Stomach smooth muscle (tissue), 2 donors: ENCODE measurements at regions not wholly inside any gene's neighbourhood (a gene's known extent, or its start where the extent isn't known, plus 50 kb on each side); places are given as distances from the start of the nearest gene placed in this dataset.
"Not testable (repeated sequence)": the region's sequence is repeated elsewhere in the genome, so short reads cannot be mapped to it uniquely, and the experiment has no call there.

Experiments used
- H3K27ac ChIP-seq: one replicate; pipeline ENCODE4 v1.7.0; 2013; ENCODE audit warnings: mild to moderate bottlenecking, low read length, inconsistent platforms
- H3K27me3 ChIP-seq, 2 donors: one replicate each; pipeline ENCODE4 v1.7.0; 2013; ENCODE audit warnings: low read length in 2 of 2; ENCODE audit not compliant: insufficient read depth in 2 of 2, control insufficient read depth in 1 of 2
- H3K36me3 ChIP-seq, 2 donors: one replicate each; pipeline ENCODE4 v1.7.0; 2013; ENCODE audit warnings: low read length in 2 of 2; ENCODE audit not compliant: control insufficient read depth in 2 of 2, insufficient read depth in 2 of 2
- H3K4me1 ChIP-seq: one replicate; pipeline ENCODE4 v1.7.0; 2013; ENCODE audit warnings: low read length; ENCODE audit not compliant: control insufficient read depth, insufficient read depth
- H3K4me3 ChIP-seq, 2 donors: one replicate each; pipeline ENCODE4 v1.7.0; 2013; ENCODE audit warnings: low read length in 2 of 2
- H3K9ac ChIP-seq, 2 donors: one replicate each; pipeline ENCODE4 v1.7.0; 2013; ENCODE audit warnings: low read length in 2 of 2, mild to moderate bottlenecking in 1 of 2
- H3K9me3 ChIP-seq, 2 donors: one replicate each; pipeline ENCODE4 v1.7.0; 2013; ENCODE audit warnings: low read length in 2 of 2; ENCODE audit not compliant: control insufficient read depth in 2 of 2
- donor health status: healthy.
- donor health status: Pancreatic carcinoma.

GRCh38 chr5:91315701-91316100 lies 67.4 kb downstream of the ARRDC3 start:
- Histone ChIP-seq H3K9ac (no peak overlapping the region), H3K4me3 (no peak overlapping the region), H3K36me3 (no peaks in the 10 kb centered on the region), H3K4me1 (peaks cover 26% of the 10 kb centered on the region), H3K27me3 (no peaks in the 10 kb centered on the region), H3K27ac (peak overlapping the region; percentile 46), H3K9me3 (no peaks in the 10 kb centered on the region)

GRCh38 chr5:91313757-91314673 lies 69.1 kb downstream of the ARRDC3 start:
- Histone ChIP-seq H3K36me3 (no peaks in the 10 kb centered on the region), H3K4me3 (peak overlapping the region in 1 of 2 donors; percentile 59), H3K27ac (peak overlapping the region; percentile 69), H3K9me3 (no peaks in the 10 kb centered on the region), H3K9ac (peak overlapping the region in 1 of 2 donors; percentile 57), H3K4me1 (peaks cover 26% of the 10 kb centered on the region), H3K27me3 (no peaks in the 10 kb centered on the region)

GRCh38 chr5:91312698-91313097 lies 70.4 kb downstream of the ARRDC3 start:
- peak overlapping the region in 1 of 2 donors; percentile 0 for H3K4me3 ChIP-seq
- H3K9ac ChIP-seq: peak overlapping the region in 1 of 2 donors; percentile 29
- no peaks in the 10 kb centered on the region for H3K9me3 ChIP-seq
- no peaks in the 10 kb centered on the region for H3K27me3 ChIP-seq
- no peaks in the 10 kb centered on the region for H3K36me3 ChIP-seq
- H3K4me1 ChIP-seq: peaks cover 26% of the 10 kb centered on the region
- H3K27ac ChIP-seq: peak overlapping the region; percentile 69

- H3K27me3 ChIP-seq: no peaks in the 10 kb centered on the region
- no peaks in the 10 kb centered on the region for H3K9me3 ChIP-seq
- H3K36me3 ChIP-seq: no peaks in the 10 kb centered on the region
- H3K4me3 ChIP-seq: peak overlapping the region in 1 of 2 donors; percentile 31
- H3K27ac ChIP-seq: peak overlapping the region; percentile 69
- H3K4me1 ChIP-seq: peaks cover 26% of the 10 kb centered on the region
- H3K9ac ChIP-seq: peak overlapping the region; percentile 29 to 55
Measured at GRCh38 chr5:91311697-91312501, 71.2 kb downstream of the ARRDC3 start.

- Histone ChIP-seq H3K4me1 (peaks cover 24% of the 10 kb centered on the region), H3K27ac (peak overlapping the region; percentile 69), H3K27me3 (no peaks in the 10 kb centered on the region), H3K9ac (peak overlapping the region; percentile 29 to 58), H3K9me3 (no peaks in the 10 kb centered on the region), H3K36me3 (no peaks in the 10 kb centered on the region), H3K4me3 (peak overlapping the region in 1 of 2 donors; percentile 31)
Measured at GRCh38 chr5:91311168-91311696, 71.9 kb downstream of the ARRDC3 start.

GRCh38 chr5:91308157-91308556 lies 75.0 kb downstream of the ARRDC3 start:
- H3K4me1 ChIP-seq: peaks cover 12% of the 10 kb centered on the region
- not testable (repeated sequence) for H3K4me3 ChIP-seq

GRCh38 chr5:91307048-91307447 lies 76.1 kb downstream of the ARRDC3 start:
- no peaks in the 10 kb centered on the region for H3K36me3 ChIP-seq
- H3K9ac ChIP-seq: no peak overlapping the region
- peaks cover 9% of the 10 kb centered on the region for H3K4me1 ChIP-seq
- H3K27me3 ChIP-seq: no peaks in the 10 kb centered on the region
- H3K27ac ChIP-seq: no peak overlapping the region
- no peak overlapping the region for H3K4me3 ChIP-seq
- H3K9me3 ChIP-seq: no peaks in the 10 kb centered on the region

More at GRCh38 chr5:91308157-91308556, 75.0 kb downstream of the ARRDC3 start:
- H3K9ac ChIP-seq, H3K9me3 ChIP-seq, H3K27me3 ChIP-seq, H3K36me3 ChIP-seq, H3K27ac ChIP-seq: not testable (repeated sequence)

- Histone ChIP-seq H3K4me3 (no peak overlapping the region), H3K9ac (no peak overlapping the region), H3K27me3 (no peaks in the 10 kb centered on the region), H3K4me1 (peaks cover 5% of the 10 kb centered on the region), H3K9me3 (no peaks in the 10 kb centered on the region), H3K27ac (no peak overlapping the region), H3K36me3 (no peaks in the 10 kb centered on the region)
Measured at GRCh38 chr5:91306497-91306896, 76.6 kb downstream of the ARRDC3 start.

GRCh38 chr5:91305640-91306039 lies 77.5 kb downstream of the ARRDC3 start:
- no peaks in the 10 kb centered on the region for H3K36me3 ChIP-seq
- H3K9ac ChIP-seq: no peak overlapping the region
- no peak overlapping the region for H3K4me3 ChIP-seq
- H3K9me3 ChIP-seq: no peaks in the 10 kb centered on the region
- no peaks in the 10 kb centered on the region for H3K27me3 ChIP-seq
- H3K4me1 ChIP-seq: no peaks in the 10 kb centered on the region
- H3K27ac ChIP-seq: no peak overlapping the region

- not testable (repeated sequence) for H3K27me3 ChIP-seq, H3K9ac ChIP-seq, H3K4me1 ChIP-seq, H3K36me3 ChIP-seq, H3K9me3 ChIP-seq, H3K4me3 ChIP-seq, H3K27ac ChIP-seq
Measured at GRCh38 chr5:91304015-91304414, 79.1 kb downstream of the ARRDC3 start.
